Keratinocyte (primary cell): ENCODE measurements at regions not wholly inside any gene's neighbourhood (a gene's known extent, or its start where the extent isn't known, plus 50 kb on each side); places are given as distances from the start of the nearest gene placed in this dataset.

ENCODE experiments used
- DNase-seq: peaks from one replicate; pipeline ENCODE4 v3.0.0-alpha.2; 2011; ENCODE audit warnings: low read depth, missing footprints, low spot score
- FAIRE-seq: peaks from 2 replicates; lab custom pipeline; 2011; peaks lifted over from hg19 to GRCh38; lab: Jason Lieb, UNC
- H2AFZ ChIP-seq: 2 replicates; pipeline ENCODE4 v1.6.0; 2012; ENCODE audit warnings: low read length, control low read depth, inconsistent platforms; ENCODE audit not compliant: control insufficient read depth
- H3K27ac ChIP-seq: 2 replicates; pipeline ENCODE4 v1.5.1; 2011; ENCODE audit warnings: low read length; ENCODE audit not compliant: control insufficient read depth, insufficient read depth
- H3K27me3 ChIP-seq: 3 replicates; pipeline ENCODE4 v1.6.0; 2011; ENCODE audit warnings: low read length; ENCODE audit not compliant: control insufficient read depth, insufficient read depth; ENCODE audit errors: extremely low read depth
- H3K36me3 ChIP-seq, 2 experiments: 2 replicates in 1 of 2; 3 replicates in 1 of 2; pipeline ENCODE4 v1.5.1; 2011; ENCODE audit warnings: low read length in 2 of 2, mild to moderate bottlenecking in 1 of 2; ENCODE audit not compliant: control insufficient read depth in 2 of 2, insufficient read depth in 2 of 2; ENCODE audit errors: extremely low read depth in 1 of 2
- H3K4me1 ChIP-seq: 3 replicates; pipeline ENCODE4 v1.5.1; 2011; ENCODE audit warnings: low read length; ENCODE audit not compliant: control insufficient read depth, insufficient read depth; ENCODE audit errors: extremely low read depth
- H3K4me2 ChIP-seq: 3 replicates; pipeline ENCODE4 v1.6.0; 2011; ENCODE audit warnings: low read depth, low read length; ENCODE audit not compliant: control insufficient read depth, insufficient read depth; ENCODE audit errors: extremely low read depth
- H3K4me3 ChIP-seq, 3 experiments: fragments of 200-600 bp in 1 of 3; sonication (generic) in 1 of 3; 2 replicates in 2 of 3; 3 replicates in 1 of 3; pipeline ENCODE4 v1.5.1; 2011 to 2016; ENCODE audit warnings: low read length in 3 of 3, mild to moderate bottlenecking in 3 of 3, control low read depth in 2 of 3, inconsistent platforms in 1 of 3, low read depth in 1 of 3, mixed read lengths in 1 of 3, mixed run types in 1 of 3, moderate library complexity in 1 of 3; ENCODE audit not compliant: control insufficient read depth in 2 of 3, insufficient read depth in 2 of 3; ENCODE audit errors: extremely low read depth in 1 of 3
- H3K79me2 ChIP-seq: 2 replicates; pipeline ENCODE4 v1.6.0; 2012; ENCODE audit warnings: low read length; ENCODE audit not compliant: control insufficient read depth, insufficient read depth
- H3K9ac ChIP-seq: 3 replicates; pipeline ENCODE4 v1.6.0; 2011; ENCODE audit warnings: low read length; ENCODE audit not compliant: control insufficient read depth, insufficient read depth; ENCODE audit errors: extremely low read depth
- H3K9me1 ChIP-seq: 3 replicates; pipeline ENCODE4 v1.6.0; 2011; ENCODE audit warnings: low read length; ENCODE audit not compliant: control insufficient read depth, insufficient read depth; ENCODE audit errors: extremely low read depth
- H3K9me3 ChIP-seq: 2 replicates; pipeline ENCODE4 v1.5.1; 2012; ENCODE audit warnings: low read depth, low read length; ENCODE audit not compliant: control insufficient read depth
- H4K20me1 ChIP-seq: 3 replicates; pipeline ENCODE4 v1.6.0; 2011; ENCODE audit warnings: low read length; ENCODE audit not compliant: control insufficient read depth, insufficient read depth; ENCODE audit errors: extremely low read depth
- EZH2 ChIP-seq: IDR thresholded peaks from one replicate; pipeline ENCODE4 v1.6.1; 2012; ENCODE audit warnings: inconsistent platforms, mild to moderate bottlenecking, low read length, moderate library complexity
- dilution Hi-C: fragments of 300-500 bp; cut with MboI; formaldehyde crosslinking; loops from one replicate; pipeline ENCODE4 v1.7.0; 2020; ENCODE audit warnings: low sequenced_read_pairs; ENCODE audit not compliant: extremely low pct_ligation_motif_present
- TF ChIP-seq, protein P1 (sequence below), 3 experiments: IDR thresholded peaks in 1 of 3; conservative IDR thresholded peaks in 1 of 3; optimal IDR thresholded peaks in 1 of 3; 2 replicates in 2 of 3; 3 replicates in 1 of 3; pipeline versions ENCODE3 to v1.5.1; 2011; ENCODE audit warnings: low read length in 3 of 3, mild to moderate bottlenecking in 3 of 3, moderate library complexity in 2 of 3, control low read depth in 1 of 3, inconsistent platforms in 1 of 3; ENCODE audit not compliant: insufficient read depth in 2 of 3; ENCODE audit errors: extremely low read depth in 1 of 3

DNA sequence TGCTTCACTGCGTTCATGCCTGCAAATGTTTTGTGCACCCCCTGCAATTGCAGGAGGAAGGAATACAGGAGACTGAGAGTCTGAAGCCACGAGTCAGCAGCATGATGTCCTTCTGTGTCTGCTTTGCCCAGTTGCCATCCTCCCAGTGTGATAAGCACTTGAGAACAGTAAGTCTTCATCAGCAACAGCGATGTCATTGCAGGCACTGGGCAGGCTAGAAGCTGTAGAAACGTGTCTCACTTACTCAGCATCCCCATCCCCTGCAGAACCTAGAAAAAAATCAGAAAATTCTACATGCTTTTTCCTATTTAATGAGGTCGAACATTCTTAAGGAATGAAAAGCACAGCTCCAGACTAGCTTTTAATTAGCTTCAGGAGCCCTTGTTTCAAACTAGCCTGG, 156.5 kb upstream of the LPP start:
- Histone ChIP-seq H3K9ac (no peak overlapping the region), H3K9me3 (no peaks in the 10 kb centered on the region), H3K4me3 (no peak overlapping the region), H2AFZ (no peak overlapping the region), H3K27me3 (no peaks in the 10 kb centered on the region), H3K9me1 (no peaks in the 10 kb centered on the region), H3K36me3 (no peaks in the 10 kb centered on the region), H3K4me1 (peaks cover 9% of the 10 kb centered on the region), H3K79me2 (no peaks in the 10 kb centered on the region), H3K4me2 (no peak overlapping the region), H3K27ac (no peak overlapping the region), H4K20me1 (no peaks in the 10 kb centered on the region)
- TF ChIP-seq, protein P1, sequence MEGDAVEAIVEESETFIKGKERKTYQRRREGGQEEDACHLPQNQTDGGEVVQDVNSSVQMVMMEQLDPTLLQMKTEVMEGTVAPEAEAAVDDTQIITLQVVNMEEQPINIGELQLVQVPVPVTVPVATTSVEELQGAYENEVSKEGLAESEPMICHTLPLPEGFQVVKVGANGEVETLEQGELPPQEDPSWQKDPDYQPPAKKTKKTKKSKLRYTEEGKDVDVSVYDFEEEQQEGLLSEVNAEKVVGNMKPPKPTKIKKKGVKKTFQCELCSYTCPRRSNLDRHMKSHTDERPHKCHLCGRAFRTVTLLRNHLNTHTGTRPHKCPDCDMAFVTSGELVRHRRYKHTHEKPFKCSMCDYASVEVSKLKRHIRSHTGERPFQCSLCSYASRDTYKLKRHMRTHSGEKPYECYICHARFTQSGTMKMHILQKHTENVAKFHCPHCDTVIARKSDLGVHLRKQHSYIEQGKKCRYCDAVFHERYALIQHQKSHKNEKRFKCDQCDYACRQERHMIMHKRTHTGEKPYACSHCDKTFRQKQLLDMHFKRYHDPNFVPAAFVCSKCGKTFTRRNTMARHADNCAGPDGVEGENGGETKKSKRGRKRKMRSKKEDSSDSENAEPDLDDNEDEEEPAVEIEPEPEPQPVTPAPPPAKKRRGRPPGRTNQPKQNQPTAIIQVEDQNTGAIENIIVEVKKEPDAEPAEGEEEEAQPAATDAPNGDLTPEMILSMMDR (optimal IDR thresholded peaks at IDR 0.05 in 1 of 3, IDR thresholded peaks at IDR 0.05 in 1 of 3, conservative IDR thresholded peaks at IDR 0.05 in 1 of 3; ENCODE audit: extremely low read depth in 1 of 3, insufficient read depth in 2 of 3, low read length in 3 of 3) = no peak
- no peak for TF ChIP-seq EZH2
- no peak for FAIRE-seq
- dilution Hi-C loops = no loop called here
- DNase-seq = no peak

DNA sequence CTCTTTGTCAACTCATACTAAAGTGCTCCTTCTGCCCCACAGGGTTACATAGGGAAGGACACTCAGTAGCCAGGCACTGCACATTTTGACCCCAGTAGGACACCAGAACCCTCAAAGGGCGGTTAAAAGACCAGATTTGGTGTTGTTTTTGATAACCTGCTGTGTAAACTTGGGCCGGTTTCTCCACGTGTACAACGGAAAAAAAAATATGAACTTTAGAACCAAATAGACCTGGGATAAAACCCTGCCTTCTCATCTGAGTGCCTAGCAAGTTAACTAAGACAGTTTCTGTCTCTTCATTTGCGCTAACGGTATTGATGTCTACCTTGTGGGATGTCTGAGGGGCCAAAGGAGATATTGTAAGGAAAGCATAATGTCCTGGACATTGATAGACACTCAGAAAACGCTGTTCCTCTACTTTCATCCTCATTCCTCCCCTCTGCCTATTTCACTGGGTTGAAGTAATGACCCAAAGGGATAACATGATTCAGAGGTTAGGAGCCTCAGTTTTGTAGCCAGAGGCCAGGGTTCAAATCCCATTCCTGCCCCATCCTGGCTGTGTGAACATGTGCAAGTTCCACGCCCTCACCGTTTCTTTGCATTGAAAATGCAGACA, 155.9 kb upstream of the LPP start:
- TF ChIP-seq, protein P1 (optimal IDR thresholded peaks at IDR 0.05 in 1 of 3, IDR thresholded peaks at IDR 0.05 in 1 of 3, conservative IDR thresholded peaks at IDR 0.05 in 1 of 3; ENCODE audit: extremely low read depth in 1 of 3, insufficient read depth in 2 of 3, low read length in 3 of 3) = no peak
- no peak for TF ChIP-seq EZH2
- no peak overlapping the region for H3K27ac ChIP-seq
- no peaks in the 10 kb centered on the region for H3K27me3 ChIP-seq
- no peak overlapping the region for H3K9ac ChIP-seq
- H3K4me3 ChIP-seq = no peak overlapping the region
- H3K79me2 ChIP-seq = no peaks in the 10 kb centered on the region
- peak; percentile 17 for FAIRE-seq
- no peaks in the 10 kb centered on the region for H3K9me1 ChIP-seq
- H4K20me1 ChIP-seq = no peaks in the 10 kb centered on the region
- no peak overlapping the region for H3K4me2 ChIP-seq
- no peaks in the 10 kb centered on the region for H3K36me3 ChIP-seq
- dilution Hi-C loops = no loop called here
- no peaks in the 10 kb centered on the region for H3K9me3 ChIP-seq
- no peak for DNase-seq
- peaks cover 9% of the 10 kb centered on the region for H3K4me1 ChIP-seq
- H2AFZ ChIP-seq = no peak overlapping the region
